ENCODE measurements at regions not wholly inside any gene's neighbourhood (a gene's known extent, or its start where the extent isn't known, plus 50 kb on each side); places are given as distances from the start of the nearest gene placed in this dataset.

- no peak overlapping the region for H3K4me3 ChIP-seq (ENCODE audit: control insufficient read depth, low read depth, low read length)
- DNase-seq (ENCODE audit: low read depth): no peak
- TF ChIP-seq CTCF (IDR thresholded peaks at IDR 0.05; ENCODE audit: control insufficient read depth, insufficient read depth, low read depth, low read length, missing control alignments): no peak
Measured at GRCh38 chr5:27221410-27221809, 183.0 kb upstream of the CDH9 start.

GRCh38 chr5:27220752-27221151 is 182.4 kb upstream of the CDH9 start:
- H3K4me3 ChIP-seq (ENCODE audit: control insufficient read depth, low read depth, low read length): no peak overlapping the region
- no peak for TF ChIP-seq CTCF (IDR thresholded peaks at IDR 0.05; ENCODE audit: control insufficient read depth, insufficient read depth, low read depth, low read length, missing control alignments)
- DNase-seq (ENCODE audit: low read depth): no peak

GRCh38 chr5:27217977-27218376 is 179.6 kb upstream of the CDH9 start:
- H3K4me3 ChIP-seq (ENCODE audit: control insufficient read depth, low read depth, low read length): no peak overlapping the region
- TF ChIP-seq CTCF (IDR thresholded peaks at IDR 0.05; ENCODE audit: control insufficient read depth, insufficient read depth, low read depth, low read length, missing control alignments): no peak
- no peak for DNase-seq (ENCODE audit: low read depth)

- no peak overlapping the region for H3K4me3 ChIP-seq (ENCODE audit: control insufficient read depth, low read depth, low read length)
- TF ChIP-seq CTCF (IDR thresholded peaks at IDR 0.05; ENCODE audit: control insufficient read depth, insufficient read depth, low read depth, low read length, missing control alignments): no peak
- DNase-seq (ENCODE audit: low read depth): no peak
Measured at GRCh38 chr5:27217155-27217956, 179.0 kb upstream of the CDH9 start.

GRCh38 chr5:27216367-27216950 is 178.1 kb upstream of the CDH9 start:
- no peak for DNase-seq (ENCODE audit: low read depth)
- no peak overlapping the region for H3K4me3 ChIP-seq (ENCODE audit: control insufficient read depth, low read depth, low read length)
- no peak for TF ChIP-seq CTCF (IDR thresholded peaks at IDR 0.05; ENCODE audit: control insufficient read depth, insufficient read depth, low read depth, low read length, missing control alignments)

GRCh38 chr5:27208051-27208450 is 169.7 kb upstream of the CDH9 start:
- no peak for DNase-seq (ENCODE audit: low read depth)
- H3K4me3 ChIP-seq (ENCODE audit: control insufficient read depth, low read depth, low read length): no peak overlapping the region
- no peak for TF ChIP-seq CTCF (IDR thresholded peaks at IDR 0.05; ENCODE audit: control insufficient read depth, insufficient read depth, low read depth, low read length, missing control alignments)

All from AG09309 (cell line).